HG03378 (cell line): ENCODE measurements at regions not wholly inside any gene's neighbourhood (a gene's known extent, or its start where the extent isn't known, plus 50 kb on each side); places are given as distances from the start of the nearest gene placed in this dataset.
A peak's percentile ranks its signal among the peaks of the same experiment; 100 is the strongest.

Experiments
- ATAC-seq: cut with Tn5 transposase; IDR thresholded peaks from one replicate; pipeline ENCODE4 v1.9.1; 2021; ENCODE audit warnings: mild to moderate bottlenecking, moderate library complexity; ENCODE audit not compliant: unreplicated experiment

GRCh38 chr14:42190744-42191143 is 584.1 kb downstream of the LRFN5 start:
- ATAC-seq: peak; percentile 60

GRCh38 chr14:42187846-42188245 is 581.2 kb downstream of the LRFN5 start:
- no peak for ATAC-seq

- ATAC-seq: no peak
Observed at GRCh38 chr14:42185718-42186117, 579.0 kb downstream of the LRFN5 start.

GRCh38 chr14:42174357-42174756 is 567.7 kb downstream of the LRFN5 start:
- ATAC-seq: no peak

GRCh38 chr14:42173206-42173605 is 566.5 kb downstream of the LRFN5 start:
- ATAC-seq: no peak

- ATAC-seq: no peak
Observed at GRCh38 chr14:42172304-42172703, 565.6 kb downstream of the LRFN5 start.

GRCh38 chr14:42163136-42163535 is 556.5 kb downstream of the LRFN5 start:
- no peak for ATAC-seq

- ATAC-seq: no peak
Observed at GRCh38 chr14:42159138-42159537, 552.5 kb downstream of the LRFN5 start.

GRCh38 chr14:42149609-42150261 is 543.1 kb downstream of the LRFN5 start:
- ATAC-seq: peak; percentile 96

GRCh38 chr14:42145766-42146165 is 539.1 kb downstream of the LRFN5 start:
- ATAC-seq: no peak

- ATAC-seq: no peak
Observed at GRCh38 chr14:42143114-42143513, 536.4 kb downstream of the LRFN5 start.

- ATAC-seq: no peak
Observed at GRCh38 chr14:42141328-42141727, 534.7 kb downstream of the LRFN5 start.

GRCh38 chr14:42140831-42141279 is 534.2 kb downstream of the LRFN5 start:
- ATAC-seq: no peak

- no peak for ATAC-seq
Observed at GRCh38 chr14:42140001-42140400, 533.3 kb downstream of the LRFN5 start.

- ATAC-seq: no peak
Observed at GRCh38 chr14:42138406-42138805, 531.7 kb downstream of the LRFN5 start.

GRCh38 chr14:42130815-42131214 is 524.1 kb downstream of the LRFN5 start:
- ATAC-seq: no peak

- ATAC-seq: no peak
Observed at GRCh38 chr14:42123526-42123925, 516.9 kb downstream of the LRFN5 start.

GRCh38 chr14:42113358-42114069 is 506.8 kb downstream of the LRFN5 start:
- ATAC-seq: no peak

GRCh38 chr14:42112108-42112507 is 505.4 kb downstream of the LRFN5 start:
- no peak for ATAC-seq

- ATAC-seq: no peak
Observed at GRCh38 chr14:42111355-42111754, 504.7 kb downstream of the LRFN5 start.

- ATAC-seq: peak; percentile 92
Observed at GRCh38 chr14:42110167-42110566, 503.5 kb downstream of the LRFN5 start.

- no peak for ATAC-seq
Observed at GRCh38 chr14:42095155-42095554, 488.5 kb downstream of the LRFN5 start.
